GM12874 (cell line): ENCODE measurements at regions not wholly inside any gene's neighbourhood (a gene's known extent, or its start where the extent isn't known, plus 50 kb on each side); places are given as distances from the start of the nearest gene placed in this dataset.

Experiments
- CTCF ChIP-seq: IDR thresholded peaks from 2 replicates; pipeline ENCODE4 v1.5.1; 2011; ENCODE audit warnings: low read depth, mild to moderate bottlenecking, control low read depth, low read length, moderate library complexity; ENCODE audit not compliant: insufficient read depth

DNA sequence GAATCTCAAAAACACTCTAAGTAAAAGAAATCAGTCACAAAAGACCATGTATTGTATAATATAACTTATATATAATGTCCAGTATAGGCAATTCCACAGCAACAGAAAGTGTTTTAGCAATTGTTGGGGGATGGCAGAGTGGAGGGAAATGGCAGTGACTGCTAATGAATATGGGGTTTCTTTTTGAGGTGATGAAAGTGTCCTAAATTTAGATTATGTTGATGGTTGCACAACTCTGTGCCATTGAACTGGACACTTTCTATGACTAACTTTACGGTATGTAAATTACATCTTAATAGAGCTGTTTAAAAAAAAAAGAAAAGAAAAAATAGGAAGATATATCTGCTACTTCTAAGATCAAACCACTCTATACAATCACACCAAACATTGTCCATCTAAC, 124.9 kb upstream of the ZNF462 start:
- TF ChIP-seq CTCF: no peak

DNA sequence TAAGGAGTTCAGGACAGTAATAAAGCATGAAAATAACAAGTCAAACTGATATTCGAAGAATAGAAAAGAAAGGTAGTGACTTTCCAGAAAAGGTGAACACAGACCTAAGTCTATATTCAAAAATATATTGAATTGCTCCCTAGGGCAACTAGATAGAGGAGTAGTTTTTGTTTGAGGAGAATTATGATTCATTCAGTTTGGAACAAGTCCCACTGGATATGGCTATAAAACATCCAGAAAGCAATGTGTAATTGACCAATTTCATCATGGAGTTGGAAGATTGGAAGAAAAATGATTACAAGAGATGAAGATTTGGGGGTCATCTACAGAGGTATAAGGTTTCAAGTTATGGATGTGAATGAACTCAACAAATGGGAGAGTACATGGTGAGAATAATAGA, 117.5 kb upstream of the ZNF462 start:
- TF ChIP-seq CTCF: no peak

DNA sequence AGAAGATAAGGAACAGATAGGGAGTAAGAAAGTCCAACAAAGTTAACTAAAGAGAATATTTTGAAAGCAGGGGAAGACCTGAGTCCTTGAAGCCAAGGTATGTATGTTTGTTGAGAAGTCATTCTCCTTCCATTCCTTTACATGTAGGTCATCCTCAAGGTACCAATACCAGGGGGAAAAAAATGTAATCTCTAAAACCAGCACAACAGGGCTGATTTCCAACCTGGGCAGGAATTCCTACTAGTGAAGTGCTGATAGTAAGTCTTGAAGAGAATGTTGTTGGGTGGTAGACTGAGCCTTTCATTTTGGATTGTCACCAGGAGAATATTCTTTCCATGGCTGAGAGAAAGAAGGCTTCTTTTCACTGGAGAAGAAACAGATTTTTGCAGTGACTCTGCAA, 117.1 kb upstream of the ZNF462 start:
- no peak for TF ChIP-seq CTCF

GRCh38 chr9:106751681-106752080, 111.3 kb upstream of the ZNF462 start:
- TF ChIP-seq CTCF: no peak

DNA sequence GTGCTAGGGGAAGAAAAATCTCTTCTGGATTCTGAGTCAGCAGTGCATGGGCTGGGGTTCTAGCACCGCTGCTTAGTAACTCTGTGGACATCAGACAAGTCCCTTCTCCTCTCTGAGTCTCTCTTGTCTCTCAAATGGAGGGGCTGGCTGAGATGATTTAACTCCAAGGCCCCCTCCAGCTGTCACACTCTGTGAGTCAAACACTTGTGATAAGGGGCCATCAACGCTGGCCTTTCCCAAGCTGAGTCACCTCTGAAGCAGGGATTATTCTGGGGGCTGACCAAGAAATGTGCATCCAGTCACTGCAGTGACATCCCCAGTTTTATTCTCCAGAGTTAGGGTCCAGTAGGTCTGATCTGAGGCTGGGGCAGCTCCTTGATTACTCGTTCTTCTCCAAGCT, 110.4 kb upstream of the ZNF462 start:
- no peak for TF ChIP-seq CTCF

DNA sequence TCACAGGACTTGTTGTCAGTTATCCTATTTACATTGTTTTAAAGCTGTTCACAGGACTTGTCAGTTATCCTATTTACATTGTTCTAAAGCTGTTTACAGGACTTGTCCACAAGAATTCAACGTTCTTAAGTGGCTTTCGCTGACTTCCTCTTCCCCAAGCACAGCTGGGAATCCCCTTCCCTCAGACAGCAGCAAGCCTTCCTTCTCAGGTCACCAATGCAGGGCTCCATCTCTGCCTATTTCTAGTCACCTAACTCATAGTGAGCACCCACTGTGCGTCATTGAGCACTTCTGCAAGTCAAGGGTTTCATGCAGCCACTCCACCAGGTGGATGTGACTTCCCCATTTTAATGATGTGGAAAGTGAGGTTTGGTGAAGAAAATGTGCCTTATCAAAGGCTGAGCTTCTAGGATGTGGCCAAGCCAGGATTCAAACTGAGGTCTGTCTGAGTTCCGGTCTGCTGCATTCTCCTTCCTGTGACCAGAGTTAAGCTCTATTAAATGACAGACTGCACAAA, 109.8 kb upstream of the ZNF462 start:
- no peak for TF ChIP-seq CTCF

GRCh38 chr9:106755736-106756135, 107.2 kb upstream of the ZNF462 start:
- TF ChIP-seq CTCF: no peak

DNA sequence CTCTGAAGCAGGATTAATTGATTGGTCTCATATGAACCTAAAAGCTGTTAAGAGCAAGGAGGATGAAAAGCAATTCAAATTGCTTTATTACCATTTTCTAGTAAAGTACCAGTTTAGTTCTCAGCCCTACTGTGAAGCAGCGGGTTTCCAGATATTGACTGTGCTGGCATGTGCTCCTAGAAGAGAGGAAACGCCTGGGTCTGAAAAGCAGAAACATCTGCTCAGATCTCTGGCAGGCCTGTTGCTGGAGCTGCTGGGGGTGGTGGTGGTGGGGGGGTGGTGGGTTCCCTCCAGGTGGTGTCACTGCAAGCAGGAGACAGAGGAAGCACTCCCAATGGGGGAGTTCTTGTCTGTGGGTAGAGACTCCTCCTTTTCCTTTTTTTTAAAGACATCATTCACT, 105.5 kb upstream of the ZNF462 start:
- no peak for TF ChIP-seq CTCF
